SK-N-DZ (cell line): ENCODE measurements at regions not wholly inside any gene's neighbourhood (a gene's known extent, or its start where the extent isn't known, plus 50 kb on each side); places are given as distances from the start of the nearest gene placed in this dataset.

Source experiments
- DNase-seq: peaks from one replicate; pipeline ENCODE4 v3.0.0-alpha.2; 2015; ENCODE audit warnings: low spot score

- DNase-seq, result no peak
Observed at GRCh38 chr4:32394255-32394654, 1674.1 kb downstream of the PCDH7 start.

- DNase-seq, result no peak
Observed at GRCh38 chr4:32396507-32397070, 1676.4 kb downstream of the PCDH7 start.

DNA sequence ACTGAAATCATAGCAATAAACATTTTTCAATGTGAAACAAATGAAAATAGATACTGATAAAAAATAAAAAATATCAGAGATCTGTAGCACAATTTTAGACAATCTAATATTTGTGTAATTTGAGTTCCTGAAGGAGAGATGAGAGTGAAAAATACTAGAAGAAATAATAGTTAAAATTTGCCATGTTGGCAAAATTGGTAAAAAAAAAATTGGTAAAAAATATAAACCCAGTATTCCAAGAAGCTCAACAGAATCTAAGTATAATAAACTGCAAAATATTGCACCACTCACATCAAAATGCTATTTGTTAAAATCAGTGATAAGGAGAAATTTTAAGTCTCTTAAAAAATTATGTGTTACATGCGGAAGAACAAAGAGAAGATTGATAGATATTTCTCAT is 1680.7 kb downstream of the PCDH7 start:
- no peak for DNase-seq

- no peak for DNase-seq
Observed at GRCh38 chr4:32417113-32417704, 1697.0 kb downstream of the PCDH7 start.

DNA sequence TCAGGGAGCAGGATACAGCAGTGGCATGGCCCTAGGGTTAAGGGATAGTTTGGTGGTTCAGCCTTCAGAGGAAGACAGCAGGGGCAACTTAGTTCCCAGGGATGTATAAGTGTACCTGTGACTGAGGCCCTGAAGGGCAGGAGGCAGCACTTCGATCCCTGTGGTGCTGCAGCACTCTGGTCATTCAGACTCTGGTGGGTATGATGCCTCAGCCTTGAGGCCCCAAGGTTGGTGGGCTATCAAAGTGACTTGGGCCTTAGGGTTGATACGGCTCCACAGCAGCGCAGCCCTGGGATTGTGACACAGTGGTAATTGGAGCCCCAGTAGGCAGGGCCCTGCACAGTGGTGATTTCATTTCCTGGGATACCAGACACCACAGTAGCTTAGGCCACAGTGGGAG is 1703.1 kb downstream of the PCDH7 start:
- no peak for DNase-seq

DNA sequence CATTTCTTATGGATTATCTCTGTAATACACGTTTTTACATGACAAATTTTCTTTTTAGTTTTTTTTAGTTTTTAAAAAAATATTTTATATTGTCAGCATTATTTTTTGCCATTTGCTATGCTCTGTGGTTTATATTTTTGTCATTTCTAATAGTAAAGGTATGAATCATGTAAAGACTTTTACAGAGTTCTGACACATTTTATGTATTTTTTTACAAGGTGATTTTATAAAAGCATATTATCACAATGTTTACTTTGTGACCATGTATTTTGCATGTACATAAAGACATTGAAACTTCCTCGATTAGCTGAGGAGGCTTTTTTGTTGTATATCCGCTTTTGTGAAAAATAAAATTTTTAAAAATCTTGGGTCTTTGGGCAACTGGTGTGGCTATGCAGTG is 1705.1 kb downstream of the PCDH7 start:
- no peak for DNase-seq

GRCh38 chr4:32427566-32427965 is 1707.4 kb downstream of the PCDH7 start:
- DNase-seq, result no peak

GRCh38 chr4:32429151-32429550 is 1709.0 kb downstream of the PCDH7 start:
- DNase-seq, result no peak

DNA sequence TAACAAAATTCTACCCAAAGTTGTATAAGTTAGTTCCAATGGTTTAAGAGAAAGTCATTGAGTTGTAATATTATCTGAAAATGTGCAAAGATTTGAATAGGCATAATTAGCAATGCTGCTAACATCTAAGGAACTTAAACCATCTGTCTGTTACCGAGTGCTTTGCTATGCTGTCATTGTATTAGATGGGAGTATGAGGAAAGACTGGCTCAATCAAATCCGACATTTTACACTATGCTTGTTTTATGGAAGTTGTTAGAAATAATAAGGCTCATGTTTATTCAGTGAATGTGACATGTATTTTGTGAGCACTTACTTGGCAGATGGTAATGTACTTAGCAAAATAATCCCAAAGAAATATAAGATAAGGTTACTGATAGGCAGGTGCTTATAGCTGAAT is 1715.1 kb downstream of the PCDH7 start:
- no peak for DNase-seq

DNA sequence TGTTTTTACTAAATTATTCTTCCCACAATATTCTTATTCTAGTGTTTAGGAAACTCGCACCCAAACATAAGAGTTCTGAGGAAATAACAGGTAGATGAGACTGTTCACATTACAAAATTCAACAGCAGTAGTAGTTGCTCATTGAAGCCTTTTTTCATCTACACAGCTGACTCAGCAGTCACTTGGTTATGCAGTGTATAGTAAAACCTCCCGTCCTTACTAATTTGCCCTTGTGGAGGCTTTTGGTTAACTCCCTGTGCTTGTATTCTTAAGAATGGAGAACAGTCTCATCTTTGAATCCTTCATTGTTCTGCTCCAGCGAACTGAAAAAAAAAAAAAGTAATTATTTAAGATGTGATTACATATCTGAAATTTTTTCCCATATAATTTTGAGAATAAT is 1716.6 kb downstream of the PCDH7 start:
- no peak for DNase-seq

DNA sequence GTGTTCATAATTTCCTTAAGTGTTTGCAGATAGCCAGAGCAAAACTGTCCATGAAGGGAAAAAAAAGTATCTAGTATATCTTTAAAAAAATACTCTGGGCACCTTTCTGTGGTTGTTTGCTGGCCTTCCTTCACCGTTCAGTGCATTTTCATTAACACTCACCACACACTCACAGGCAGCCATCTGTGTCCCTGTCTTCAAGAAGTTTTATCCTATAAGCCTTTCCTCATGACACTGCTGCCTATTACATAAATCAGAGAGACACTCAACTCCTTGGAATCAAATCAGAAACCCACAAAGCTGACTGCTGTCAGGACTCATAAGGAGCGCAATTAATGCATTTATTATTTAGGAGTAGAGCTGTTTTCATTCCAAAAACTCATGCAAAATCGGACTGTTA is 1720.2 kb downstream of the PCDH7 start:
- DNase-seq, result no peak

- no peak for DNase-seq
Observed at GRCh38 chr4:32454482-32454881, 1734.3 kb downstream of the PCDH7 start.

DNA sequence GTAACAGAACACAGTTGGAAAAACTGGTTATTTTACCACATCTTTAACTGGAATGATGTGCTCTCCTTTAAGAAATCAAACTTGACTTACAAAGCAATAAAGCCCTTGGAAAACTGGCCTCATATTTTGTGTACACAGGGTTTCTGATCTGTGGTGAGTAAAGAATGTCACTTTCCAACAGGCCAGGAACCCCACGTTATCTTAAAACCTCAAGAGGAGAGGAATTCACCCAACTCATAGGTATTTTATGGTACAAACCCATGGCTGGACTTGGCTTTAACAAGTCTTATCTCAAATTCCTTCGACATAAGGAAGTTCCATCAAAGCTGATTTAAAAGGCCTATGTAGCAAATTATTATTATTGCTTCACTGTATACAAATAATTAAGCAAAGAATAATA is 1735.1 kb downstream of the PCDH7 start:
- no peak for DNase-seq

- no peak for DNase-seq
Observed at GRCh38 chr4:32460972-32461371, 1740.8 kb downstream of the PCDH7 start.

DNA sequence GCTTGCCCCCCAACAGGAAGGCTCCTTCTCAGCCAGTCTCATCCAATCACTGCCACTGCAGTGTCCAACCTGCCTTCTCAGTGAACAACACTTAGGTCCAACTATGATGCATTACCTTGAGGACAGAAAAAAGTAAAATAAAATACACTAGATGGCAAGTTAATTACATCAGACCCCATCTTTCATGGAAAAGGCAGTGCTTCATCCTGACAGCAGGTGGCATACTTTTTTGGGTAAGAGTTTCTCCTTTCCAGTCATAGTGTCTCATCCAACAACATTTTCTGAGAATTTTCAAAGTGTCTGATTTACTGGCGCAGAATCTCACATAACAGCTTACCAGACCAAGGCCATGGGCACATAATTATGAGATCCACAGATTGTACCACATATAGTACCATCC is 1742.8 kb downstream of the PCDH7 start:
- DNase-seq, result no peak

DNA sequence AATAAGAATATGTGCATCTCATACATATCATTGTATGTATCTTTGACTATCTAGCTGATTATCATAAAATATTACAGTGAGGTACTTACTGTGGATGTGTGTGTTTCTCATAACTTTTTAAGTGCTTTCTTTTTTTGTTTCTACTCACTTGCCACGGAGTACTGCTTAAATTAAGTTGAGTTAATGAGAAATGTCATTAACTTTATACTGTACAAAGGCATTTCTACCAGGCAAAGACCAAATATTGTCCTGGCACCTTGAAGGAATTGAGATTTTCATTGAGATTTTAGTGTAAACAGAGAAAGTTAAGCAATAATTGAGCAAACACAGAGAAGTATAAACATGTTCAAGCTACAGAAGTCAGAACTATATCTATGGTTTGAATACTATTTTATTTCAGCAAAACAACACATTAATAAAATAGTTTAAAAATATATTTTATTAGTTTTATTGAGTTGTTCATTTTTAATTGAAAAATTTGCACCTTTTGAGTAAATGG is 1750.0 kb downstream of the PCDH7 start:
- DNase-seq, result no peak

- DNase-seq, result no peak
Observed at GRCh38 chr4:32472918-32473317, 1752.7 kb downstream of the PCDH7 start.

- DNase-seq, result no peak
Observed at GRCh38 chr4:32475710-32476109, 1755.5 kb downstream of the PCDH7 start.

DNA sequence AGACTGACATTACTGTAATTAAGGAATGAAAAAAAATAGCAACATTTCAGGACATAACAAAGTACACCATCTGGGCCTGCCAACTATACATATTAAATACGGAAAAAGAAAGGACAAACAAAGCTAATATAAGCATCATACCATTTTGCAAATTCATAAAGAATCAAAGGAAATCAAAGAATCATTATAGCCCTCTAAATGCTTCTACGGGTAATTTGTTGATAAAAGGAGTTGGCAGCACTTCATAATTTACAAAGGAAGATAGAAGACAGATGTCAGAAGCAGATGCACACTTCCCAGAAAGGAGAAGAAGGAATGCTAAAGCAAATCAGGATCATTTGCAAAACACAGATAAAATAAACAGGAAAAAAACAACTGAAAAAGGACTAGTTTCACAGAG is 1757.3 kb downstream of the PCDH7 start:
- peak; percentile 41 for DNase-seq

- DNase-seq, result no peak
Observed at GRCh38 chr4:32485956-32486355, 1765.8 kb downstream of the PCDH7 start.

- DNase-seq, result no peak
Observed at GRCh38 chr4:32488690-32489089, 1768.5 kb downstream of the PCDH7 start.

GRCh38 chr4:32499171-32499570 is 1779.0 kb downstream of the PCDH7 start:
- no peak for DNase-seq

DNA sequence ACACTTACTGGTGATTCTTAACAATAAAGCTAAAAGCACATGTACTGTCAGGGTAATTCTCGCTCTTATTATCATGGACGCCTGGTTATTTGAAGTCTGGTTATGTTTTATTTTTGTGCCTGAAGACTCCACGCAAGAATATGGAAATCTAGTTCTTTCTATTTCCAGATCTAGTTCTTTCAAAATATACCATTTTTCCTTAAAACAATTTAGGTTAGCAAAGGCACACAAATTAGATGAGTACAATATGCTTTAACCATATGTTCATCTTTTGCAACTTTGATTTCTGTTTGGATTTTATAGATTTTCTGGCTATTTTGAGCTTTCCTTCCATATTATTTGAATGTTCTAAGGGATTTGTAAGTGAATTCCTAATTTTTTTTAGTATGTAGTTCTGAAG is 1783.1 kb downstream of the PCDH7 start:
- no peak for DNase-seq

- DNase-seq, result no peak
Observed at GRCh38 chr4:32506067-32506466, 1785.9 kb downstream of the PCDH7 start.
